ENCODE measurements at regions not wholly inside any gene's neighbourhood (a gene's known extent, or its start where the extent isn't known, plus 50 kb on each side); places are given as distances from the start of the nearest gene placed in this dataset.

DNA sequence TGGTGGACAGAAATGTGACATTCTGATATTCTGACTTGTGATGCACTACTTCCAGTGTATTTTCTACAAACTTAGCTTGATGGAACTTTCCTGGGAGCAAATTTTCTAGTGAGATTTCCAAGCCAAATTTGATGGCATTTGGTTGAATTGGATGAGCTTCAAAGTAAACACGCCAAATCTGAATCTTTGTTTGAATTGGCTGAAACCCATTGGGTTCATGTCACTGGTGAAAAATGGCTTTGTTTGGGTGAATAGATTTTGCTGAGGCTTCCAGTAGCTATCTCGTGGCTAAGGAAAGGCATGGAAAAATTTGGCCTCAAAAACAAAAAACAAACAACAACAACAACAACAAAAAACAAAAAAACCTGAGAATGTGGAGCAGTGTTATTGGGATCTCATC lies 271.1 kb upstream of the RPS23 start:
- peaks cover 12% of the 10 kb centered on the region for H3K4me1 ChIP-seq
- Mint-ChIP-seq H3K27me3 (ENCODE audit: insufficient read depth, low read depth) (no peaks in the 10 kb centered on the region), H3K27ac (no peak overlapping the region), H3K9me3 (no peaks in the 10 kb centered on the region), H3K4me3 (no peak overlapping the region), H3K4me1 (peaks cover 7% of the 10 kb centered on the region), H3K36me3 (no peaks in the 10 kb centered on the region)
- TF ChIP-seq CTCF (IDR thresholded peaks at IDR 0.05) (no peak), EZH2phosphoT487 (IDR thresholded peaks at IDR 0.05) (no peak), EZH2 (IDR thresholded peaks at IDR 0.05) (no peak)
- no peaks in the 10 kb centered on the region for H3K36me3 ChIP-seq
- no peaks in the 10 kb centered on the region for H3F3A ChIP-seq (ENCODE audit: low read depth)
- no peaks in the 10 kb centered on the region for H3K27me3 ChIP-seq
- H3K79me2 ChIP-seq (ENCODE audit: low read depth), result no peaks in the 10 kb centered on the region
- DNase-seq (ENCODE audit: low spot score), result no peak
- H2AFZ ChIP-seq (replicated peaks), result no peak overlapping the region
- H3K27ac ChIP-seq, result no peak overlapping the region
- no peaks in the 10 kb centered on the region for H3K9me3 ChIP-seq (ENCODE audit: low read depth)
- no peak overlapping the region for H3K4me2 ChIP-seq
- H3K4me3 ChIP-seq, result no peak overlapping the region
- H4K20me1 ChIP-seq (ENCODE audit: low read depth), result no peaks in the 10 kb centered on the region
- H3K9ac ChIP-seq, result no peak overlapping the region

DNA sequence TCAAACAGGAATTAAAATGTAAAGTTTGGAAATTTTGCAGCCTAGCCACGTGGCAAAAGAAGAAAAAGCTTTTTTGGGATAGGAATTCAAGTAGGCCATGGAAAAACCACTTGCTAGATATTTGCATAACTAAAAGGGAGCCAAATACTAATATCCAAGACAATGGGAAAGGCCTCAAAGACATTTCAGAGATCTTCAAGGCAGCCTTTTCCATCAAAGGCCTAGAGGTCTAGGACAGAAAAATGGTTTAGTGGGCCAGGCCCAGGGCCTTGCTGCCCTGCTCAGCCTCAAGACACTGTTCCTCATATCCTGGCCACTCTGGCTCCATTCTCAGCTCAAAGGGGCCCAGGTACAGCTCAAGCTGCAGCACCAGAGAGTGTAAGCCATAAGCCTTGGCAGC lies 265.9 kb upstream of the RPS23 start:
- H3K4me1 ChIP-seq, result no peaks in the 10 kb centered on the region
- Mint-ChIP-seq H3K4me1 (peaks cover 3% of the 10 kb centered on the region), H3K36me3 (no peaks in the 10 kb centered on the region), H3K4me3 (no peak overlapping the region), H3K27ac (no peak overlapping the region), H3K27me3 (ENCODE audit: insufficient read depth, low read depth) (no peaks in the 10 kb centered on the region), H3K9me3 (no peaks in the 10 kb centered on the region)
- TF ChIP-seq CTCF (IDR thresholded peaks at IDR 0.05), result no peak
- no peak for TF ChIP-seq EZH2 (IDR thresholded peaks at IDR 0.05)
- TF ChIP-seq EZH2phosphoT487 (IDR thresholded peaks at IDR 0.05), result no peak
- no peaks in the 10 kb centered on the region for H3F3A ChIP-seq (ENCODE audit: low read depth)
- no peaks in the 10 kb centered on the region for H3K27me3 ChIP-seq
- H3K4me2 ChIP-seq, result no peak overlapping the region
- H3K79me2 ChIP-seq (ENCODE audit: low read depth), result no peaks in the 10 kb centered on the region
- no peak overlapping the region for H3K27ac ChIP-seq
- H3K9me3 ChIP-seq (ENCODE audit: low read depth), result no peaks in the 10 kb centered on the region
- H3K36me3 ChIP-seq, result no peaks in the 10 kb centered on the region
- DNase-seq (ENCODE audit: low spot score), result no peak
- no peak overlapping the region for H2AFZ ChIP-seq (replicated peaks)
- H4K20me1 ChIP-seq (ENCODE audit: low read depth), result no peaks in the 10 kb centered on the region
- H3K9ac ChIP-seq, result no peak overlapping the region
- H3K4me3 ChIP-seq, result no peak overlapping the region

GRCh38 chr5:82540301-82540700 lies 262.1 kb upstream of the RPS23 start:
- no peaks in the 10 kb centered on the region for H3F3A ChIP-seq (ENCODE audit: low read depth)
- peaks cover 7% of the 10 kb centered on the region for H3K4me1 Mint-ChIP-seq
- H3K4me2 ChIP-seq, result no peak overlapping the region

DNA sequence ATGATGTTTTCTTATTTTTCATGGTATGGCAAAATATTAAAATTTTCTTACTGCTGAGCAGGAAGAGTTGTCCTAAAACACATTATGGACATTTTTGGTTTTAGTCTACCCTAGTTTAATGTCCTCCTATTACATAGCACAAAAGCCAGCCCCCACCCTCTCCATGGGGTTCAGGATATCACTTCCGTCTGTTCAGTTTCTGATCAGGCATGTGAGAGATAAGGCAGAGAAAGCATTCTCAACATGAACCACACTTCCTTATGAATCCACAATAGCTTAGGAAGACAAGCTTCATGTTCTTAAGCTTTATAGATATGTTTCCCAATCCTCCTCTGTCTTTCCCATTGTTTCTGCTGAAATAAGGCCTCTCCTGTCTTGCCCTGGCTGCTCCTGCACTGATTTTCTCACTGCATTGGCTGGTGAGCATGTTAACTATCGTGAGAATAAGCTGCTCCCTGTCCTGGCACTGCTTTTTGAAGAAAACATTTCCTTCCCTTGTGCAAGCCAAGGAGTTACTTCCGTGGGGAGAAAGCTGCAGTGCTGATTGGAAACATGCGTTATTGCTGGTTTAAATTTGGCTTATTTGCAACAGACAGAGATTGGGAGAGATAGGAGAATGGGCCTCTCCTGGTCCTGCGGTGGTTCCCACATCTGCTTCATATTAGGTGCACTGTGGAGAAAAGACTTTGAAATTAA lies 260.3 kb upstream of the RPS23 start:
- no peaks in the 10 kb centered on the region for H3K9me3 ChIP-seq (ENCODE audit: low read depth)
- no peaks in the 10 kb centered on the region for H3K27me3 ChIP-seq
- no peaks in the 10 kb centered on the region for H3K36me3 ChIP-seq
- Mint-ChIP-seq H3K27ac (no peak overlapping the region), H3K27me3 (ENCODE audit: insufficient read depth, low read depth) (peaks cover 2% of the 10 kb centered on the region), H3K36me3 (no peaks in the 10 kb centered on the region), H3K4me3 (no peak overlapping the region), H3K4me1 (peaks cover 7% of the 10 kb centered on the region), H3K9me3 (no peaks in the 10 kb centered on the region)
- H3K27ac ChIP-seq, result no peak overlapping the region
- H2AFZ ChIP-seq (replicated peaks), result peak overlapping the region; percentile 44
- H3K4me1 ChIP-seq, result no peaks in the 10 kb centered on the region
- DNase-seq (ENCODE audit: low spot score), result no peak
- H3K4me2 ChIP-seq, result no peak overlapping the region
- TF ChIP-seq EZH2phosphoT487 (IDR thresholded peaks at IDR 0.05) (no peak), CTCF (IDR thresholded peaks at IDR 0.05) (no peak), EZH2 (IDR thresholded peaks at IDR 0.05) (no peak)
- H3K4me3 ChIP-seq, result no peak overlapping the region
- H3F3A ChIP-seq (ENCODE audit: low read depth), result no peaks in the 10 kb centered on the region
- H3K79me2 ChIP-seq (ENCODE audit: low read depth), result no peaks in the 10 kb centered on the region
- no peak overlapping the region for H3K9ac ChIP-seq
- no peaks in the 10 kb centered on the region for H4K20me1 ChIP-seq (ENCODE audit: low read depth)

More at GRCh38 chr5:82540301-82540700, 262.1 kb upstream of the RPS23 start:
- H3K27ac Mint-ChIP-seq, result no peak overlapping the region
- H3K27ac ChIP-seq, result no peak overlapping the region
- DNase-seq (ENCODE audit: low spot score), result no peak
- no peaks in the 10 kb centered on the region for H3K79me2 ChIP-seq (ENCODE audit: low read depth)
- H3K27me3 Mint-ChIP-seq (ENCODE audit: insufficient read depth, low read depth), result peaks cover 2% of the 10 kb centered on the region
- no peak for TF ChIP-seq EZH2phosphoT487 (IDR thresholded peaks at IDR 0.05)
- H3K36me3 ChIP-seq, result no peaks in the 10 kb centered on the region
- no peaks in the 10 kb centered on the region for H3K4me1 ChIP-seq
- H2AFZ ChIP-seq (replicated peaks), result no peak overlapping the region
- H3K9ac ChIP-seq, result no peak overlapping the region
- no peaks in the 10 kb centered on the region for H4K20me1 ChIP-seq (ENCODE audit: low read depth)
- H3K9me3 ChIP-seq (ENCODE audit: low read depth), result no peaks in the 10 kb centered on the region
- no peaks in the 10 kb centered on the region for H3K36me3 Mint-ChIP-seq
- H3K9me3 Mint-ChIP-seq, result no peaks in the 10 kb centered on the region
- no peak overlapping the region for H3K4me3 Mint-ChIP-seq
- H3K27me3 ChIP-seq, result no peaks in the 10 kb centered on the region
- H3K4me3 ChIP-seq, result no peak overlapping the region
